HEK293 (cell line): ENCODE measurements at regions not wholly inside any gene's neighbourhood (a gene's known extent, or its start where the extent isn't known, plus 50 kb on each side); places are given as distances from the start of the nearest gene placed in this dataset.

Source experiments
- BCL11A ChIP-seq: fragments of 450-650 bp; formaldehyde crosslinking; IDR thresholded peaks from 2 replicates; pipeline ENCODE4 v1.5.1; 2016; ENCODE audit warnings: low read depth, missing biosample characterization, missing genetic modification characterization
- CTCF ChIP-seq: fragments of 450-650 bp; formaldehyde crosslinking; IDR thresholded peaks from 2 replicates; pipeline ENCODE4 v1.5.1; 2016; ENCODE audit warnings: missing biosample characterization, missing genetic modification characterization
- OSR2 ChIP-seq: fragments of 450-650 bp; formaldehyde crosslinking; IDR thresholded peaks from 2 replicates; pipeline ENCODE4 v1.5.1; 2016; ENCODE audit warnings: missing biosample characterization, missing genetic modification characterization
- PRDM10 ChIP-seq: fragments of 450-650 bp; formaldehyde crosslinking; IDR thresholded peaks from 2 replicates; pipeline ENCODE4 v1.5.1; 2016; ENCODE audit warnings: missing biosample characterization, missing genetic modification characterization
- SP7 ChIP-seq: fragments of 450-650 bp; formaldehyde crosslinking; IDR thresholded peaks from 2 replicates; pipeline ENCODE4 v1.5.1; 2016; ENCODE audit warnings: missing biosample characterization, missing genetic modification characterization
- ZBTB8A ChIP-seq: fragments of 450-650 bp; formaldehyde crosslinking; IDR thresholded peaks from 2 replicates; pipeline ENCODE4 v1.5.1; 2016; ENCODE audit warnings: missing biosample characterization, missing genetic modification characterization
- ZNF133 ChIP-seq: fragments of 450-650 bp; formaldehyde crosslinking; IDR thresholded peaks from 2 replicates; pipeline ENCODE4 v1.5.1; 2016; ENCODE audit warnings: missing biosample characterization, missing genetic modification characterization
- ZNF24 ChIP-seq: fragments of 450-650 bp; formaldehyde crosslinking; IDR thresholded peaks from 2 replicates; pipeline ENCODE4 v1.5.1; 2016; ENCODE audit warnings: missing biosample characterization, missing genetic modification characterization
- ZNF274 ChIP-seq, 2 experiments: fragments of 200-500 bp in 1 of 2; fragments of 450-650 bp in 1 of 2; sonication (Bioruptor generic) in 1 of 2; formaldehyde crosslinking in 1 of 2; IDR thresholded peaks; 2 replicates each; pipeline versions ENCODE4 v1.5.1 to v1.6.1; 2014 to 2016; ENCODE audit warnings: borderline replicate concordance in 1 of 2, inconsistent platforms in 1 of 2, low read length in 1 of 2, missing biosample characterization in 1 of 2, missing genetic modification characterization in 1 of 2
- ZNF280D ChIP-seq: fragments of 450-650 bp; formaldehyde crosslinking; IDR thresholded peaks from 2 replicates; pipeline ENCODE4 v1.5.1; 2016; ENCODE audit warnings: missing biosample characterization, missing genetic modification characterization
- ZNF416 ChIP-seq: fragments of 450-650 bp; formaldehyde crosslinking; IDR thresholded peaks from 2 replicates; pipeline ENCODE4 v1.5.1; 2016; ENCODE audit warnings: missing biosample characterization, missing genetic modification characterization
- ZNF473 ChIP-seq: fragments of 450-650 bp; formaldehyde crosslinking; IDR thresholded peaks from 2 replicates; pipeline ENCODE4 v1.5.1; 2017; ENCODE audit warnings: missing biosample characterization, missing genetic modification characterization
- ZNF623 ChIP-seq: fragments of 450-650 bp; formaldehyde crosslinking; IDR thresholded peaks from 2 replicates; pipeline ENCODE4 v1.5.1; 2016; ENCODE audit warnings: missing biosample characterization, missing genetic modification characterization

- TF ChIP-seq ZNF133 (tag by site-specific recombination) (no peak), ZNF274 (IDR thresholded peaks at IDR 0.05; ENCODE audit: low read length) (no peak), ZNF274 (tag by site-specific recombination; IDR thresholded peaks at IDR 0.05; ENCODE audit: borderline replicate concordance) (no peak), ZNF280D (tag by site-specific recombination) (no peak), CTCF (no peak), OSR2 (tag by site-specific recombination) (no peak), ZNF623 (tag by site-specific recombination) (no peak), BCL11A (tag by site-specific recombination) (no peak), ZNF473 (no peak), ZNF24 (tag by site-specific recombination) (no peak), ZNF416 (tag by site-specific recombination) (no peak), ZBTB8A (tag by site-specific recombination) (no peak), PRDM10 (tag by site-specific recombination) (no peak), SP7 (tag by site-specific recombination) (no peak)
These were observed 391.6 kb downstream of the PCDH7 start for GRCh38 chr4:31111790-31112189.
